SK-N-MC (cell line): ENCODE measurements at regions not wholly inside any gene's neighbourhood (a gene's known extent, or its start where the extent isn't known, plus 50 kb on each side); places are given as distances from the start of the nearest gene placed in this dataset.

Experiments used
- EZH2 ChIP-seq: fragments of 200-600 bp; sonication (generic); IDR thresholded peaks from one replicate; pipeline ENCODE4 v1.6.1; 2017; ENCODE audit warnings: antibody characterized with exemption
- FOXP2 ChIP-seq: optimal IDR thresholded peaks from 2 replicates; pipeline ENCODE3; 2011; ENCODE audit warnings: mild to moderate bottlenecking, moderate library complexity; ENCODE audit not compliant: insufficient read depth; ENCODE audit errors: extremely low read length, control extremely low read depth
- POLR2AphosphoS5 ChIP-seq: IDR thresholded peaks from 2 replicates; pipeline ENCODE4 v1.6.1; 2012; ENCODE audit warnings: mild to moderate bottlenecking, low read depth, low read length, borderline replicate concordance

DNA sequence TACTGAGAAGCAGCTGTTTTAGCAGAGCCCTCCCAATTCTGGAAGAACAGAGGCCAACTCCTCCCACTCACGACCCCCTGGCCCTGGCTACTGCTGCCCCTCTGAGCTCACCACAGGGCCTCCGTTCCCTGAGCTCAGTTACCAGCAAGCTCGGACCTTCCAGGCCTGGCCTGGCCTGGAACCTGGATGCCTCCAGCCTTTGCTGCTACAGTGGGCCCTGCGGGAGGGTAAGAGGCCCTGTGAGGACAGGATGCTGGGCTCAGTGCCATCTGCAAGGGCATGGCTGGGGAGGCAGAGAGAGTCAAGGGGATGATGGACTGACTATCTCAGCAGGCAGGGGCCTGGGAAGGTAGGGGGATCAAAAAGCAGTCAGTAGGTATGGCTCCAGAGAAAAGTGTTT is 209.9 kb upstream of the NCAM1 start:
- TF ChIP-seq POLR2AphosphoS5 (no peak), EZH2 (no peak), FOXP2 (no peak)
